ENCODE measurements at regions not wholly inside any gene's neighbourhood (a gene's known extent, or its start where the extent isn't known, plus 50 kb on each side); places are given as distances from the start of the nearest gene placed in this dataset.

- ChIA-PET CTCF (no interaction called here), POLR2A (interaction anchor here (0.5 to 0.6 kb wide), 3 partner anchors 14 to 185 kb away, joined by 3 to 7 read pairs (median 3); no protein-coding TSS in a partner anchor)
- no peak overlapping the region for H3K27ac Mint-ChIP-seq (ENCODE audit: unreplicated experiment)
- H3K4me1 Mint-ChIP-seq (ENCODE audit: low read depth, unreplicated experiment): no peaks in the 10 kb centered on the region
- no peaks in the 10 kb centered on the region for H3K27me3 ChIP-seq (replicated peaks; ENCODE audit: control insufficient read depth, insufficient read depth, low read length)
- no peaks in the 10 kb centered on the region for H3K27me3 Mint-ChIP-seq (ENCODE audit: insufficient read depth, unreplicated experiment)
- no peaks in the 10 kb centered on the region for H3K4me1 ChIP-seq
- H3K36me3 Mint-ChIP-seq (ENCODE audit: insufficient read depth, unreplicated experiment): no peaks in the 10 kb centered on the region
- H3K4me3 Mint-ChIP-seq (ENCODE audit: unreplicated experiment): no peak overlapping the region
- H3K36me3 ChIP-seq (ENCODE audit: control insufficient read depth, insufficient read depth, low read length): no peaks in the 10 kb centered on the region
- no peak for DNase-seq
- no TSS peak for BruUV-seq (replicated peaks)
- H3K4me3 ChIP-seq (ENCODE audit: low read depth, low read length): no peak overlapping the region
- no peak for TF ChIP-seq CTCF (IDR thresholded peaks at IDR 0.05; ENCODE audit: insufficient read depth in 1 of 2, low read depth in 1 of 2, low read length in 1 of 2, severe bottlenecking in 1 of 2, unreplicated experiment in 1 of 2)
- intact Hi-C loops (cut with micrococcal nuclease; ENCODE audit: unreplicated experiment): no loop called here
- H3K9me3 ChIP-seq: no peaks in the 10 kb centered on the region
- no peaks in the 10 kb centered on the region for H3K9me3 Mint-ChIP-seq (ENCODE audit: unreplicated experiment)
Observed at GRCh38 chr12:123056053-123056452, 75.6 kb downstream of the ARL6IP4 start.

- DNase-seq: no peak
- Histone ChIP-seq H3K9me3 (no peaks in the 10 kb centered on the region), H3K4me1 (no peaks in the 10 kb centered on the region), H3K36me3 (ENCODE audit: control insufficient read depth, insufficient read depth, low read length) (no peaks in the 10 kb centered on the region), H3K4me3 (ENCODE audit: low read depth, low read length) (no peak overlapping the region), H3K27me3 (replicated peaks; ENCODE audit: control insufficient read depth, insufficient read depth, low read length) (no peaks in the 10 kb centered on the region)
- no peak for TF ChIP-seq CTCF (IDR thresholded peaks at IDR 0.05; ENCODE audit: insufficient read depth in 1 of 2, low read depth in 1 of 2, low read length in 1 of 2, severe bottlenecking in 1 of 2, unreplicated experiment in 1 of 2)
- Mint-ChIP-seq H3K4me3 (ENCODE audit: unreplicated experiment) (no peak overlapping the region), H3K27ac (ENCODE audit: unreplicated experiment) (no peak overlapping the region), H3K36me3 (ENCODE audit: insufficient read depth, unreplicated experiment) (no peaks in the 10 kb centered on the region), H3K4me1 (ENCODE audit: low read depth, unreplicated experiment) (no peaks in the 10 kb centered on the region), H3K9me3 (ENCODE audit: unreplicated experiment) (no peaks in the 10 kb centered on the region), H3K27me3 (ENCODE audit: insufficient read depth, unreplicated experiment) (no peaks in the 10 kb centered on the region)
- CTCF ChIA-PET: no interaction called here
- intact Hi-C loops (cut with micrococcal nuclease; ENCODE audit: unreplicated experiment): no loop called here
- no TSS peak for BruUV-seq (replicated peaks)
- POLR2A ChIA-PET: interaction anchor here (0.5 kb wide), 1 partner anchor 95 kb away, joined by 3 read pairs; no protein-coding TSS in a partner anchor
Observed at GRCh38 chr12:123055281-123055766, 74.8 kb downstream of the ARL6IP4 start.

DNA sequence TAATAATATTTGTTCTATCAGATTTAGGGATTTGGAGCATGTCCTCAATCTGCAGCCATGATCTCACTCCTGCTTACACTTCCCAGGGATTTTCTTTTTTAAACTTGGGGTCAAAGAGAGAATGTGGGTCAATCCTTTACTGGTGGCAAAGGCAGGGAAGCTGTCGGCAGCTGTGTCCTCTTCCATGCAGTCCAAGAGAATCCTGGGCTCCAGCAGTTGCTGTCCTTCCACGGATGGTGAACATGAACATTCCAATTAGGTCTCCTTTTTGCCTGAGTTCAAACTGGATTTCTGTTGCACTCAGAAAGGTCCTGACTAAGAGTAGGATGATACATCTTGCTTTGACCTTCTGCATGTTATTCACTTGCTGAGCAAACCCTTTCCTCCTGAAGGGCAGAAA lies 73.9 kb downstream of the ARL6IP4 start:
- H3K36me3 Mint-ChIP-seq (ENCODE audit: insufficient read depth, unreplicated experiment): no peaks in the 10 kb centered on the region
- H3K4me3 ChIP-seq (ENCODE audit: low read depth, low read length): no peak overlapping the region
- DNase-seq: no peak
- CTCF ChIA-PET: no interaction called here
- intact Hi-C loops (cut with micrococcal nuclease; ENCODE audit: unreplicated experiment): no loop called here
- no peaks in the 10 kb centered on the region for H3K9me3 Mint-ChIP-seq (ENCODE audit: unreplicated experiment)
- POLR2A ChIA-PET: no interaction called here
- no peak for TF ChIP-seq CTCF (IDR thresholded peaks at IDR 0.05; ENCODE audit: insufficient read depth in 1 of 2, low read depth in 1 of 2, low read length in 1 of 2, severe bottlenecking in 1 of 2, unreplicated experiment in 1 of 2)
- H3K4me1 ChIP-seq: no peaks in the 10 kb centered on the region
- no peaks in the 10 kb centered on the region for H3K9me3 ChIP-seq
- H3K27ac Mint-ChIP-seq (ENCODE audit: unreplicated experiment): no peak overlapping the region
- H3K4me1 Mint-ChIP-seq (ENCODE audit: low read depth, unreplicated experiment): no peaks in the 10 kb centered on the region
- no peaks in the 10 kb centered on the region for H3K27me3 Mint-ChIP-seq (ENCODE audit: insufficient read depth, unreplicated experiment)
- no peak overlapping the region for H3K4me3 Mint-ChIP-seq (ENCODE audit: unreplicated experiment)
- no TSS peak for BruUV-seq (replicated peaks)
- H3K27me3 ChIP-seq (replicated peaks; ENCODE audit: control insufficient read depth, insufficient read depth, low read length): no peaks in the 10 kb centered on the region
- H3K36me3 ChIP-seq (ENCODE audit: control insufficient read depth, insufficient read depth, low read length): no peaks in the 10 kb centered on the region

Data from Caco-2 (cell line).